GM12892 (cell line): ENCODE measurements at regions not wholly inside any gene's neighbourhood (a gene's known extent, or its start where the extent isn't known, plus 50 kb on each side); places are given as distances from the start of the nearest gene placed in this dataset.

Experiments
- POLR2A ChIP-seq: IDR thresholded peaks from 2 replicates; pipeline ENCODE4 v1.6.1; 2011; ENCODE audit warnings: low read depth, low read length, control low read depth
- POLR2AphosphoS5 ChIP-seq: IDR thresholded peaks from 2 replicates; pipeline ENCODE4 v1.6.1; 2011; ENCODE audit warnings: low read depth, low read length, control low read depth

- no peak for TF ChIP-seq POLR2AphosphoS5
- no peak for TF ChIP-seq POLR2A
Observed at GRCh38 chr2:67260343-67261277, 136.5 kb upstream of the ETAA1 start.
